NCI-H1694 (cell line): ENCODE measurements at regions not wholly inside any gene's neighbourhood (a gene's known extent, or its start where the extent isn't known, plus 50 kb on each side); places are given as distances from the start of the nearest gene placed in this dataset.
"Not testable (repeated sequence)": the region's sequence is repeated elsewhere in the genome, so short reads cannot be mapped to it uniquely, and the experiment has no call there.

ENCODE experiments used
- DNase-seq: peaks from one replicate; lab custom pipeline; 2025; lab: John Stamatoyannopoulos, UW

DNA sequence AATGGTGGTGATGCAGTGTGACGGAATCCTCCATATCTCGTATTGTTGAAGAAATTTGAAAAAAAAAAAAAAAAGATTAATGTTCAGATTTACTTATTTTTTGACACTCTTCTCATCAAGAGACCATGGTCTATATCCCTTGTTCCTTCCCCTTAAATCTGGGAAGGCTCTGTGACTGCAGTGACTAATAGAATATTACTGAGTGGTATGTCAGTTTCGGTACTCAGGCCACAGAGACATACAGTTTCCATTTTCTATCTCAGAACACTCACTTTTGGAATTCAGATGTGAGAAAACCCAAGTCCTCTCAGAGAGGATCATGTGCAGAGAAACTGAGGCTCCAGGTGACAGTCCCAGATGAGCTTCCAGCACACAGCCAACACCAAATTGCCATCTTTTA is 1193.5 kb downstream of the DTWD2 start:
- DNase-seq, result no peak

DNA sequence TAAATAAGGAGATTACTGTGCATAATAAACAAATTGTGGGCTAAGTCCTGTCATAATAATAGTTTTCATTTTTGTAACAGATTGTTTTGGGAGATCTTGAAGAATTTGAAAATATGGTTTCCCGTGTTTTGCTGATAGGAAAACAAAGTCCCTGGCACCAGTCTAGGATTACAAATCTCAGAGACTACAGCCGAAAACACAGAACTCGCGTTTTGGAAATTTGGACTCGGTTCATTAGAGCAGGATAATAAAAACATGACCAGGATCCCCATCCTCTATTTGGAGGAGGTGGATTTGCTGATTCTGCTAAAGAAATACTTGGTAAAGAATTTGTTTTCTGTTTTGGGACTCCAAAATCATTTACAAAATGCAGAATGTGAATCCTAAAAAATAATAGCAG is 1194.4 kb downstream of the DTWD2 start:
- DNase-seq, result no peak

DNA sequence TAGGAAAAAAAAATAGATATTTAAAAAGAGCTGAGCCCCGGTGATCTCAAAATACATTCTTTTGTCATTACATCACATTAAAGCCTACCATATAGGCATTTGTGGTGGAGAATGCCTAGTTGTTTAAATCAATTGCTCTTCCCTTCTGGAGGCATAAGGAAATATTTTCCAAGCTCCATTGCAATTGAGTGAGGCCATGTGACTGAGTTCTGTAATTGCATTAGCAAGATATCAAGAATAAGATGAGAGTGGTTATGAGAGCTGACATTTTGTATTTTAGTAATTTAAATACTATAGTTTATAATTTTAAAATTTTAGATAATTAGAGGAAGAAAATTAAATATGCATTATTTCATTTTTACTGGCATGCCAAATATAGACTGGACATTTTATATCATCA is 1195.9 kb downstream of the DTWD2 start:
- DNase-seq, result no peak

DNA sequence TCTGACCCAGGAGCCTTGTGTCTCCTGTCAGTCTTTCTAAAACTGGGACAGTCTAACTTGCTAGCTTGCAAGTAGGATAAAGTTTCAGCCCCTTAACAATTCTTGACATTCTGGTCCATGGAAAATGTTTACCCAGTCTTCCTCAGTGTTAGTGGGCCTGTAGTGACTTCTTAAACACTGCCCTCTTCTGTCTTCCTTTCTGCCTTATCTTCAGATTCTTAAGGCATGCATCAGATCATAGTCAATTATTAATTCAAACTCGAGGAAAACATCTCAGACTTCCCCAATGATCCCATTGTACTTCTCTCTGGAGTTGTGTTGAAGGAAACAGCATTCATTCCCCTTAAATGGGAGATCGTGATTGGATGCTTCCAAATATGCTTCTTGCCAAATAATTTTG is 1199.8 kb downstream of the DTWD2 start:
- DNase-seq, result no peak

DNA sequence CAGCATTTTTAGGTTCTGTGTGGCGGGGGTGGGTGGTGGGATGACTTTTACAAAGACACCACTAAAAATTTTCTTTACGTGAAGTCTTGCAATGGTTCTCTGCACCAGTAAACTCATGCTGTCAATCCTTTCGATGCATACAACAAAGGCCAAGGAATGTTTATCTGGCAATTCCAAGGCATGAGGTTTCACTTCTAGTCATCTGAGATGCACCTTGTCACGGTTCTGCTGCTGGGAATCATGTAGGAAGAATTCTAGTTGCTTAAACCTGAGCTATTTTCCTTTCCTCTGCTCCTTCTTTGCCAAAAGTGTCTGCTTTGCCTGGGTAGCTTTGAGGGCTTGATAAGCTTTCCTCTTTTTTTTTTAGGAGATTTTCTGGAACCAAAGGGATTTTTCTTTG is 1204.5 kb upstream of the SEMA6A start:
- DNase-seq, result no peak

DNA sequence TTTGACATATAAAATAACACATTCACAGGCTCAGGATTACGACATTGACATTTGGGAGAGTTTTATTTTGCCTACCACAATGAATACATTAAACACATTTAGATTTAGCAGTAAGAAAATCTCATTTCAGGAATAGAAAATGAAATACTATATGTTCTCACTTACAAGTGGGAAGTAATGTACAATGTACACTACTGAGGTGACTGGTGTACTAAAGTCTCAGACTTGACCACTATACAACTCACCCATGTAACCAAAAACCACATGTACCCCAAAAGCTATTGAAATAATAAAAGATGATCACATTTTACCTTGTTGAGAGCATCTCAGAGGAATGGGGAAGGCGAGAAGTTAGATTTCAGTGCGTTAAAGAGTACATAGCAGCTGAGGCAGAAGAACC is 1202.4 kb upstream of the SEMA6A start:
- DNase-seq, result no peak

DNA sequence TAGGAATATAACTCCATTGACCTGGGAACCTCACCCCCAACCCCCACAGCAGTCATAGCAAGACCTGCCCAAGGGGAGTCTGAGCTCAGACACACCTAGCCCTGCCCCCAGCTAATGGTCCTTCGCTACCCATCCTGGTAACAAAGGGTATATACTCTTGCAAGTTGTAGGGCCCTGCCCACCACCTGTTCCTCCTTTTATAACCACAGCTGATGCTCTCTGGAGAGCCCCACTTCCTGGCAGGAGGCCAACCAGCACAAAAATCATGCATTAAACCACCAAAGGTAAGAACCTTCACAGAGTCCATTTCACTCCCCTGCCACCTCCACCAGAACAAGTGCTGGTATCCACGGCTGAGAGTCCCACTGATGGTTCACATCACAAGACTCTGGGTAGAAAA is 1195.3 kb upstream of the SEMA6A start:
- DNase-seq, result no peak

DNA sequence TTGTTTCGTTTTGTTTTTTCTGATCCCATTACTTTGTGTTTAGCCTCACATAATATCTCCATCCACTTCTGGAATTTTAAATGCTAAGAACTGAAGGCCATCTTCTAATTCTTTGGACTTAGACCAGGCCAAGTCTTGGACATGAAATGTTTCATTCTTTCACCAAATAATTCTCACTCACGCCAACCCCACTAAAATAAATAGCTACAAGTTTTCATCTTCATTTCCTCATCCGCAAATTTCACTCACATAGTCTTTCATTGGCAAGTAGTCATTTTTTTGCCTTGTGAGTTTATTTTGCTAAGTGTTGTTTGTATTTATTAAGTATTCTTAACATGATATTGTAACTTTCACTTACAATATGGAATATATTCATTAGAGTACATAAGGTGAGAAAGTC is 1188.6 kb upstream of the SEMA6A start:
- no peak for DNase-seq

DNA sequence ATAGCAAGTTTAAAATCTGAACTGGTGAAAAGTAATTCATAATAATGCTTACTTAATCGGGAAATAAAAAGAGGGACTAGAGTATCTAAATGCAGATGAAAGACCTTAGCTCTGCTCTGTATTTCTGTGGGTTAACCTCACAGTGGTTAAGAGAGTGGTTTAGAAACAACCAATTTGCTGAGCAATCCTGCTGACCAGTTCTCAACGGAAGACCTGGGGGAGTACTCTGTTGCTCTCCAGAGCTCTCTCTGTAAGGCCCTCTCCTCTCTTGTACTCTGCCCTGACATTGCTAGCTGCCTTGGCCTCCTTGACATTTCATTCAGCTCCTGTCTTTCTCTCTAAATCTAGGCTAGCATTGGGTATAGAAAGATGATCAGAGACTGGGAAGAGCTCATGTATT is 1186.6 kb upstream of the SEMA6A start:
- DNase-seq, result no peak

DNA sequence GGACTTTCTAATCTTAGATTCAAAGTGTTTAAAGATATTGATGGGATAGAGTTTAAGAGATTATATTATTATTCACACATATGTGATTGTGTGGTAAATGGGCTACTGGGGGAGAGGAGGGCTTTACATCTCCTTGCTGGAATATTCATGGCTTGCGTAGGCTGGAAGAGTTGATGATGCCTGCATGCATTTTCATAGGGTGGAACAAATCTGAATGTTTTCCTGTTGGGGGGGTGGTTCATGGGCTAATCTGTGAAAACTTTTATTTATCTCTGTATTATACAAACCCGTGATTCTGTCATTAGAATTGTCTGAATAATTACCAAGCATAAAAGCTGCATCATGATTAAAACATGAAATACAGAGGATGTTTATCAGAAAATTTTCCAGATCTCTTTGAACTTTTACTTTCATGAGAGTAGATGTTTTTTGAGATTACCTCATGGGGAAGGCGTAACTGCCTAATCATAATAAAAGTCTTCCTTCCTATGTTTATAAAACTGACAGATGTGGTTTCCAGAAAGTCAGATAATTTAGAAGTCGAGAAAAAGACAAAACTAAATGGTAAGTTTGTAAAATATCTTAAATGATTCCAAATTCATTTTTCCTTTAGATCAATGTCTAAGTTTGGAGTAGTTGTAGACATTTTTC is 1185.4 kb upstream of the SEMA6A start:
- DNase-seq, result no peak

DNA sequence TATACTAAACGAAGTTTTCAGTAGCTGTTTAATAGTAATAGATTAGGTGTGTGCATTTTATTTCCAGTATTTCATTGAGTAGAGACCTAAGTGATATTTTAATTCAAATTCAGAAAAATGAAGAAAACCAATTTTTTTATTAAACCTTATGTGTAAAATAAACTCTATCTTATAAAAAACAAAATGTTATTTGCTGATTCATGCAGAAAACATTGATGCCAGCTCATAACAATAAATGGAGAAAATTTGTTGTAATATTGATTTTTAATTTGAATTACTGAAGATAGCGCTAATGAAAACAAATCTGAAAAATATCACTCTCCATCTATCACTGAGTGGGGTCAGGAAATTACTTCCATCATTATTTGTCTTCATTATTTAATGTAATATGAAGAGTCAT is 1177.8 kb upstream of the SEMA6A start:
- no peak for DNase-seq

DNA sequence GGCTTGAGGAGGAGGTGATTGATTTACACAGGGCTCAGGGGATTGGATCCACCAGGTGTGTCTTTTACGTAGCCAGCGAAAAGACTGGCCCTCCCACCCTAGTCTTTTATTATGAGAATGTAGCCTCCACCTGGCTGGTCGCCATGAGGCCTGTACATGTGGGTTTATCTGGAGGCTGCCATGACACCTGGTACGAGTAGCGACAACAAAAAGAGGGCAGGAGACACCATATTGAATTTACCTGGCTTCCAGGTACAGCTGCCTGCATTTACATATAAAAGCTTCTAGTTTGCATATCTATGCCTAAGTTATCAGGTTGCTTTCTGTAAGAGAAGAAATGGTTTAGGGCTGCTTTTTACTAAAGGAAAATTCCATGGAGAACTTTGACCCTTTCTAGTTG is 1173.7 kb upstream of the SEMA6A start:
- no peak for DNase-seq

DNA sequence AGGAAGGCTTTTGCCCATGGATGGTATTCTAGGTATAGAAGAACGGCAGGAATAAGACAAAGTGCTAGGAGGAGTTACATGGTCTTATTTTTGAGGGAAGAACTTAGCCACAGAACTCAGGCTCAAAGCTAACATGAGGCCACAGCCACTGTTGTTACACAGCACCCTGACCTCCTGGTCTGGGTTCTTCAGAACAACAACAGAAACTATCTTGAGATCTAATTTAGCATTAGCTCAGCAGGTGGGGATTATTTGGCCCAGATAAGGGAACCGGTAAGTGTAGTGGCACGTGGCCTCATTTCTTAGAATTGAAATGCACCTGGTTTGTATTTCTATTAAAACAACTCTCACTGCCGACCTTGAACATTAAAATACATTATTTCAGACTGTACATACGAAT is 1168.7 kb upstream of the SEMA6A start:
- no peak for DNase-seq

DNA sequence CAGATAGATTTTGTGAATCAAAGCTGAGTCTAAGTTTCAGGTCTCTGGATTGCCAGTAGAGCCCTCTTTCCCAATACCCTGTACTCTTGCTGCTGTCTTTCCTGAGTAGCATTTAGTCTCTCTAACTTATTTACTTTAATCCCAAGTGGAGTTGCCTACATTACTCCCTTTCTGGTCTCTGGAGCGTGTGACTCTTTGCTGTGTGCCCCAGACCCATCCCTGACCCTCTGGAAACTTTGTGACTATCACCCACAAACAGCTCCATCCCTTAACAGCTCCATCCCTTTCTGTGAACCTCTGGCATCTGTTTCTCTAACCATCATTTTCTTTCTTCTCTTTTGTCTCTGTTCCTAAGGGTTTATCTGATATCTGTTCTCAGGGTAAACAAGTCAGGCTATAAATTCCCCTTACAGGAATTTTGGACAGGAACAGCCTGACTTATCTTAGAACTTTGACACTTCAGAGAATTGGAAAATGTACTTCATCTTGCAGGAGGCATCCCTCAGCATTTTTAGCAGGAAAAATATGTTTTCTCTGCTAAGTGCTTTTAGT is 1167.1 kb upstream of the SEMA6A start:
- no peak for DNase-seq

DNA sequence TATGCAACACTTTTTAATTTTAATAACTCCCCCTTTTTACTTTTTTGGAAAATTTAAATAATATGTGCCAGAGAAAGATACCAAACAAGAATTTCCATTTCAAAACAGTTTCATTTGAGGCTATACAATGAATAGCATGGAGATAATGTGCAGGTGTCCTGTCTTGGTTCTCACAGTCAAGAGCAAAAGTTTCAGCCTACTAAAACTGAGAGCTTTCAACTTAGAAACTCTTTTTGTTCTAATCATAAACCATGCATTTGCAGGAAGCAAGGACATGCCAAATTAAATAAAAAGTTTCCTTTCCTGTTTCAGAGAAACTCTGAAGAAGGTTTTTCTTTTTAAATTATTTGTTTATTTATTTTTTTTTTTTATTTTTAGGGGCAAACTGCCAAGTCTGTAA is 1165.6 kb upstream of the SEMA6A start:
- DNase-seq, result no peak

DNA sequence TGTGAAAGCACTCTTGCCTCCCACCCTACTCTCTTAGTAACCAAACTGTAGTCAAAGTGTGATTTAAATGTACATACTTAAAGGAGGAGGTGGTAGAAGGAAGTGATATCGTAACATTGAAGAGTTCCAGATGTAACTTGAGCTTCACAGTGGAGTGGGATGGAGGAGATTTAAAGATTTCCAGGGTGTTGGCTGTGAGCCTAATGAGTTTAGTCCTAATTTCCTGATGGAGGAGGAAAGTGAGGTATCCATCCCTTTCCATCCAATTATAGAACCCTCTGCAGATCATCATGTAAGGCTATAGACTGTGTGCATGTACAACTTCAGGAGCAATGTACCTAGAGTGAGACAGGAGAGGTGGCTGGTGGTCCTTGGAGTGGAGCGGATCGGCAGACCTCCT is 1163.9 kb upstream of the SEMA6A start:
- DNase-seq, result no peak

DNA sequence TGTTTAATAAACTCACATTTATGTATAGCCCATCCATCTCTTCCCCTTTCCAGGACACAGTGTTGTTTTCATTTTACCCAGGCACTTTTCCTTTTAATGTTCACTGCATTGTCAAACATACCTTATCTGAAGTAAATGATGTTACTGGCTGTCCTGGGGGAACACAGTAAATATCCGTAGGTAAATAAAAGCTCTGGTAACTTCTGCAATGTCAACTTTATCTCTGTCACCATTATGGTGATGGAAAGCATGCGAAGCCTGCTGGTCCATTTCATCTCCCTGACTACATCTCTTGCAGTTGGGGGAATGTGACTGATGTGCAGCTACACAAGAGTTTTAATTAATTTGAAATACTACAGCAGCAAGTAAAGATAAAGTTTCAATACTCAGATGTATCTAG is 1162.1 kb upstream of the SEMA6A start:
- DNase-seq, result no peak

DNA sequence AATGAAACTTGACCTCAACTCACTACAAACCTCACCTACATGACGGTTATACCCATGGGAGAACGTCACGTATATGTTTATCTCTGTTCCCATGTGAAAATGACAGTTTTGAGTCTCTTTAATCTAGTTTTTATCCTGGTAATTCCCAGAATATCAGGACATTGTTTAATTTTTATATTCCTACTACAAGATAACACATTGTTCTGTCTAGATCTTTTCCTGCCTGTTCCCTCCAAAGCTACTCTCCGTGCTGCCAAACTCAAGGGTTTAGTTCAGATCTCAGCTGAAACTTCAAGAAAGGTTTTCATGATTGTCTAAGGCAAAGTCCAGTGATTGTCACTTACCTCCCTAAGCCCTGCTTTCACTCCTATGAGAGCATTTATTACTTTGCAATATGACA is 1159.4 kb upstream of the SEMA6A start:
- DNase-seq, result no peak

DNA sequence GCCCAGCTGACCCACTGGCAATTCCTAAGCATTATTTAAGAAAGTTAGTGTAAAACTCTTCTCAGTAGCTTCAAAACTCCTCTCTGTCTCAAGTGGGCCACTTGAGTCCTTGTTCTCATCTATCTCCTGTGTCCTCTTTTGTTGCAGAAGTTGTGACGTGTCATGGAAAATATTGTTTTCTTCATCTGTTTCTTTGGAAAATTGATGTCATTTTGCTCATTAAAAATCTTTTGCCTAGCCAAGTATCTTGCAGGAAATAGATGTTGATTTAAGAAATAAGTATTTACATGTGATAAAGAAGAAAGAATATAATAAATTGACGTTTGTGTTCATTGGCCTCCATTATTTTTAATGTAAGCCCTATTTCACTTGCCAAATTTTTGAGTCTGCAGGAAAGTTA is 1158.4 kb upstream of the SEMA6A start:
- no peak for DNase-seq

DNA sequence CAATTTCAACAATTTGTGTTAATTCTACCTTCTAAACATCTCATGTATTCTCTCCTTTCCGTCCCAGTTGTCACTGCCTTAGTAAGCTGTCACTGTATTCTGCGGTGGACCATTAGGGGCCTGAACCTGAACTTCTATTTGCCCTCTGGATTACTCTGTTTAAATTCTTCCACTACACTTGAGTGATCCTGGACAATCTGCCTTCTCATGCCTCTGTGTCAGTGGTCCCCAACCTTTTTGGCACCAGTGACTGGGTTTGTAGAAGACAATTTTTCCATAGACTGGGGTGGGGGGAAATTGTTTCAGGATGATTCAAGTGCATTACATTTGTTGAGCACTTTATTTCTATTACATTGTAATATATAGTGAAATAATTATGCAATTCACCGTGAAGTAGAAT is 1157.6 kb upstream of the SEMA6A start:
- DNase-seq, result no peak

DNA sequence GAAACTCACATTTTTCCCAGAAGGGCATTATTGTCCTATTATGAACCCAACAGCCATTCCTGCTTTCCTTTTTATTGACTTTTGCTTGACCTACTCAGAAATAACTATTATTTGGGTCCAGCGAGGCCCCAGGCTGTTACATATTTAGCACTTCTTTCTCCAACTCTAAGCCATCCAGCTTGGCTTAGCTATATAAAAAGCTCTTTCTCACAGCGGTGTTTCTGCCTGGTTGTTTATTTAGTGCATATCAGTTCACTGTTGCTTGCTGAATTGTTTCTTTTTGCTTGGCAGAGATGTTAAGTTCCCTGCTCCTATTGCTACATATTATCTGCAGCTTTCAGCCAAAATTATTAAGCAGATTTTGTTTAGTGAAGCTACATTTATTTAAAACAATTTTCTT is 1156.8 kb upstream of the SEMA6A start:
- DNase-seq, result no peak

DNA sequence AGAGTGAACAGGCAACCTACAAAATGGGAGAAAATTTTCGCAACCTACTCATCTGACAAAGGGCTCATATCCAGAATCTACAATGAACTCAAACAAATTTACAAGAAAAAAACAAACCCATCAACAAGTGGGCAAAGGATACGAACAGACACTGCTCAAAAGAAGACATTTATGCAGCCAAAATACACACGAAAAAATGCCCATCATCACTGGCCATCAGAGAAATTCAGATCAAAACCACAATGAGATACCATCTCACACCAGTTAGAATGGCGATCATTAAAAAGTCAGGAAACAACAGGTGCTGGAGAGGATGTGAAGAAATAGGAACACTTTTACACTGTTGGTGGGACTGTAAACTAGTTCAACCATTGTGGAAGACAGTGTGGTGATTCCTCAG is 1146.2 kb upstream of the SEMA6A start:
- not testable (repeated sequence) for DNase-seq

DNA sequence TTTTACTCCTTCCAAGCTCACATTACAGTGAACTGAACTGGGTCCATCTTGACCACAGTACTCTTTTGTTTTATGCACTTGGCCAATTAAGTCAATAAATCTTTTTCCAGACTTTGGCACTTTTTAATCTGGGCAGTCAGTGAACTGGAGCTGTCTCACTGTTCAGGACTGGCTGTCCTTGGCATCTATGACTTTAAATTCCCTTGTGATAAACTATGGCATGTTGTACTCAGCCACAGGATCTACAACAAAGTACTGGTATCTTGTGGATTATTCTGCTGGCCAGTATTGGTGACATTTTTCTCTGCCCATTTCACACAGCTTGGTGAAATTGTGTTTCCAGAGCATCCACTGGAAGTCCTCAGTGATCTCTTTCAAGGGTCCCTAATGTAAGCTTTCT is 1144.8 kb upstream of the SEMA6A start:
- no peak for DNase-seq

DNA sequence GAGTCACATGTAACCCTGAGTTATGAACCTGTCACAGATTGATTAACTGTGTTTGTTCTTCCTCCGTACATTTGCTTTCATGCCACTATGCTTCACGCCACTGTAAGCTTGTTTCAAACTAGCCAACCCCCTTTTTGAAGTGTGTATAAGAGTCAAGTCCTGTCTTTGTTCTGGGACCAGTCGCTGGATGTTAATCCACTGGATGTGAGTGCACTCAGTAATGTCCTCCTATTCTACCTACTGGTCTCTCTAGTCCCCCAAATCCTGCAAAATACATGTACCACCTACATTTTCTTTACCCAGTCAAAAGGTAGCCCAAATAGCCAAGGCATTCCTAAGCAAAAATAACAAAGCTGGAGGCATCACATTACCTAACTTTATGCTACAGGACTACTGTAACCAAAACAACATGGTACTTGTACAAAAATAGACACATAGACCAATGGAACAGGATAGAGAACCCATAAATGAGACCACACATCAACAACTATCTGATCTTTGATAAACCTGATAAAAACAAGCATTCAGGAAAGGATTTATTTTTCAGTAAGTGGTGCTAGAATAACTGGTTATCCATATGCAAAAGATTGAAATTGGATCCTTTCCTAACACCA is 1139.1 kb upstream of the SEMA6A start:
- DNase-seq, result no peak
